Astrocyte (in vitro differentiated cells and primary cell): ENCODE measurements at regions not wholly inside any gene's neighbourhood (a gene's known extent, or its start where the extent isn't known, plus 50 kb on each side); places are given as distances from the start of the nearest gene placed in this dataset.

ENCODE experiments used
- DNase-seq: peaks from one replicate; pipeline ENCODE4 v3.0.0-alpha.2; 2010; ENCODE audit warnings: low read depth
- FAIRE-seq: peaks from 2 replicates; lab custom pipeline; 2011; peaks lifted over from hg19 to GRCh38; lab: Jason Lieb, UNC
- H2AFZ ChIP-seq: 2 replicates; pipeline ENCODE4 v1.6.0; 2012; ENCODE audit warnings: low read depth, low read length, inconsistent platforms
- H3K27ac ChIP-seq: 2 replicates; pipeline ENCODE4 v1.5.1; 2011; ENCODE audit warnings: low read depth, low read length, inconsistent platforms
- H3K27me3 ChIP-seq: 2 replicates; pipeline ENCODE4 v1.6.0; 2011; ENCODE audit warnings: low read length, inconsistent platforms; ENCODE audit not compliant: insufficient read depth
- H3K36me3 ChIP-seq: 2 replicates; pipeline ENCODE4 v1.5.1; 2011; ENCODE audit warnings: low read length, inconsistent platforms; ENCODE audit not compliant: insufficient read depth
- H3K4me1 ChIP-seq: 2 replicates; pipeline ENCODE4 v1.5.1; 2011; ENCODE audit warnings: low read length, inconsistent platforms; ENCODE audit not compliant: insufficient read depth
- H3K4me2 ChIP-seq: 2 replicates; pipeline ENCODE4 v1.6.0; 2012; ENCODE audit warnings: low read length, inconsistent platforms
- H3K4me3 ChIP-seq: 2 replicates; pipeline ENCODE4 v1.5.1; 2011; ENCODE audit warnings: low read depth, mild to moderate bottlenecking, low read length, inconsistent platforms; ENCODE audit not compliant: insufficient read depth
- H3K79me2 ChIP-seq: 2 replicates; pipeline ENCODE4 v1.6.0; 2012; ENCODE audit warnings: mild to moderate bottlenecking, low read length, inconsistent platforms; ENCODE audit not compliant: insufficient read depth
- H3K9ac ChIP-seq: 2 replicates; pipeline ENCODE4 v1.6.0; 2012; ENCODE audit warnings: mild to moderate bottlenecking, low read length, inconsistent platforms
- H3K9me3 ChIP-seq: 2 replicates; pipeline ENCODE4 v1.5.1; 2012; ENCODE audit warnings: low read depth, mild to moderate bottlenecking, low read length, inconsistent platforms; ENCODE audit not compliant: insufficient read depth
- H4K20me1 ChIP-seq: 2 replicates; pipeline ENCODE4 v1.6.0; 2012; ENCODE audit warnings: low read length, inconsistent platforms; ENCODE audit not compliant: insufficient read depth
- H3K27ac Mint-ChIP-seq: one replicate; pipeline ENCODE4 v1.8.0; 2021; ENCODE audit warnings: mild to moderate bottlenecking, mixed read lengths; ENCODE audit not compliant: unreplicated experiment
- H3K27me3 Mint-ChIP-seq: one replicate; pipeline ENCODE4 v1.8.0; 2021; ENCODE audit warnings: low read depth, mixed read lengths; ENCODE audit not compliant: unreplicated experiment
- H3K36me3 Mint-ChIP-seq: one replicate; pipeline ENCODE4 v1.8.0; 2021; ENCODE audit warnings: low read depth, mixed read lengths; ENCODE audit not compliant: unreplicated experiment
- H3K4me1 Mint-ChIP-seq: one replicate; pipeline ENCODE4 v1.8.0; 2021; ENCODE audit warnings: low read depth, mixed read lengths; ENCODE audit not compliant: unreplicated experiment
- H3K4me3 Mint-ChIP-seq: one replicate; pipeline ENCODE4 v1.8.0; 2021; ENCODE audit warnings: mild to moderate bottlenecking, moderate library complexity, mixed read lengths; ENCODE audit not compliant: unreplicated experiment
- H3K9me3 Mint-ChIP-seq: one replicate; pipeline ENCODE4 v1.8.0; 2021; ENCODE audit warnings: mild to moderate bottlenecking, mixed read lengths; ENCODE audit not compliant: unreplicated experiment
- CTCF ChIP-seq: IDR thresholded peaks from 2 replicates; pipeline ENCODE4 v1.5.1; 2011; ENCODE audit warnings: low read depth, mild to moderate bottlenecking, inconsistent platforms, low read length, moderate library complexity; ENCODE audit not compliant: insufficient read depth
- EZH2 ChIP-seq: IDR thresholded peaks from 2 replicates; pipeline ENCODE4 v1.6.1; 2012; ENCODE audit warnings: mild to moderate bottlenecking, low read length, inconsistent platforms; ENCODE audit not compliant: insufficient read depth

- Histone ChIP-seq H4K20me1 (no peaks in the 10 kb centered on the region), H3K9ac (no peak overlapping the region), H3K79me2 (no peaks in the 10 kb centered on the region), H2AFZ (no peak overlapping the region), H3K27ac (no peak overlapping the region), H3K36me3 (no peaks in the 10 kb centered on the region), H3K27me3 (no peaks in the 10 kb centered on the region), H3K4me2 (no peak overlapping the region), H3K9me3 (no peaks in the 10 kb centered on the region), H3K4me1 (no peaks in the 10 kb centered on the region), H3K4me3 (no peak overlapping the region)
- DNase-seq (no peak), FAIRE-seq (no peak)
- no peak overlapping the region for H3K4me3 Mint-ChIP-seq
- TF ChIP-seq EZH2 (no peak), CTCF (no peak)
- peaks cover 2% of the 10 kb centered on the region for H3K4me1 Mint-ChIP-seq
- H3K27me3 Mint-ChIP-seq: no peaks in the 10 kb centered on the region
- peaks cover under 1% of the 10 kb centered on the region for H3K9me3 Mint-ChIP-seq
- H3K36me3 Mint-ChIP-seq: no peaks in the 10 kb centered on the region
- H3K27ac Mint-ChIP-seq: no peak overlapping the region
These were observed 63.0 kb upstream of the FRMD4B start for GRCh38 chr3:69448877-69449276.

GRCh38 chr3:69446402-69447072 is 60.6 kb upstream of the FRMD4B start:
- Mint-ChIP-seq H3K4me3 (no peak overlapping the region), H3K27me3 (no peaks in the 10 kb centered on the region), H3K9me3 (peaks cover 2% of the 10 kb centered on the region), H3K36me3 (no peaks in the 10 kb centered on the region), H3K27ac (no peak overlapping the region), H3K4me1 (peaks cover 2% of the 10 kb centered on the region)
- no peaks in the 10 kb centered on the region for H3K36me3 ChIP-seq
- H4K20me1 ChIP-seq: no peaks in the 10 kb centered on the region
- FAIRE-seq (no peak), DNase-seq (no peak)
- H3K79me2 ChIP-seq: no peaks in the 10 kb centered on the region
- no peaks in the 10 kb centered on the region for H3K9me3 ChIP-seq
- no peak overlapping the region for H3K27ac ChIP-seq
- H3K4me3 ChIP-seq: no peak overlapping the region
- TF ChIP-seq EZH2: no peak
- no peak for TF ChIP-seq CTCF
- no peak overlapping the region for H2AFZ ChIP-seq
- H3K27me3 ChIP-seq: no peaks in the 10 kb centered on the region
- H3K4me2 ChIP-seq: no peak overlapping the region
- H3K9ac ChIP-seq: no peak overlapping the region
- no peaks in the 10 kb centered on the region for H3K4me1 ChIP-seq

GRCh38 chr3:69445498-69445897 is 59.6 kb upstream of the FRMD4B start:
- no peaks in the 10 kb centered on the region for H3K4me1 ChIP-seq
- H3K27me3 ChIP-seq: no peaks in the 10 kb centered on the region
- H2AFZ ChIP-seq: no peak overlapping the region
- no peaks in the 10 kb centered on the region for H3K79me2 ChIP-seq
- no peaks in the 10 kb centered on the region for H3K27me3 Mint-ChIP-seq
- H3K27ac ChIP-seq: no peak overlapping the region
- DNase-seq (no peak), FAIRE-seq (no peak)
- no peak overlapping the region for H3K4me3 Mint-ChIP-seq
- H4K20me1 ChIP-seq: no peaks in the 10 kb centered on the region
- peaks cover 2% of the 10 kb centered on the region for H3K9me3 Mint-ChIP-seq
- no peak overlapping the region for H3K27ac Mint-ChIP-seq
- H3K9ac ChIP-seq: no peak overlapping the region
- H3K9me3 ChIP-seq: no peaks in the 10 kb centered on the region
- no peak overlapping the region for H3K4me3 ChIP-seq
- peak overlapping the region; percentile 73 for H3K4me2 ChIP-seq
- no peaks in the 10 kb centered on the region for H3K36me3 Mint-ChIP-seq
- H3K36me3 ChIP-seq: no peaks in the 10 kb centered on the region
- H3K4me1 Mint-ChIP-seq: peaks cover 10% of the 10 kb centered on the region
- TF ChIP-seq EZH2 (no peak), CTCF (no peak)
